Mucosa of stomach (tissue), 1 donor: ENCODE measurements at regions not wholly inside any gene's neighbourhood (a gene's known extent, or its start where the extent isn't known, plus 50 kb on each side); places are given as distances from the start of the nearest gene placed in this dataset.

Source experiments
- H3K27me3 ChIP-seq: one replicate; pipeline ENCODE4 v1.7.0; 2013; ENCODE audit warnings: mild to moderate bottlenecking, low read length; ENCODE audit not compliant: control insufficient read depth, insufficient read depth
- H3K36me3 ChIP-seq: one replicate; pipeline ENCODE4 v1.7.0; 2013; ENCODE audit warnings: low read length; ENCODE audit not compliant: control insufficient read depth, insufficient read depth
- H3K4me1 ChIP-seq: one replicate; pipeline ENCODE4 v1.7.0; 2013; ENCODE audit warnings: mild to moderate bottlenecking, low read length; ENCODE audit not compliant: control insufficient read depth, insufficient read depth
- H3K4me3 ChIP-seq: one replicate; pipeline ENCODE4 v1.7.0; 2013; ENCODE audit warnings: low read length
- H3K9ac ChIP-seq: one replicate; pipeline ENCODE4 v1.7.0; 2013; ENCODE audit warnings: mild to moderate bottlenecking, low read length, moderate library complexity
- H3K9me3 ChIP-seq: one replicate; pipeline ENCODE4 v1.7.0; 2013; ENCODE audit warnings: mild to moderate bottlenecking, low read length, moderate library complexity; ENCODE audit not compliant: control insufficient read depth
- donor health status: Pancreatic carcinoma.

DNA sequence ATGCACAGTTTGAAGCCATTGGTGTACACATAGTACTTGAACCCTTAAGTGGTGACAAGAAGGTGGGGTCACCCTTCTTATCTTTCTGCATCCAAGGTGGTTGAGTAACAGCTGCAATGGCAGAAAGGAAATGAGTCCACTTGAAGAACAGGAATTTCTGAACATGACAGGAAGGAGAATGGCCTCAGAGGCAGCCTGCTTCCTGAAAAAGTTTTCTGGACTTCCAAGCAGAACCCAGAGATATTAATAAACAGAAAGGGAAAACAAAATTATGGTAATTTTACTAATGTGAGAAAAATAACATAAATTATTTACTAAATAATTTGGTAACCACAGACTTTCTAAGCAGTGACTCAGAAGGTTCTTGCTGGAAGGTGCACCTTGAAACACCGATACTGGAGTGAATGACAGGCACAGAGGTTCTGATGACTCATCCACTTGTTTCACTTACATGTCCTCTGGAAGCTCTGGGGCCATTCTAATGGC, 119.9 kb upstream of the HS3ST1 start:
- Histone ChIP-seq H3K36me3 (no peaks in the 10 kb centered on the region), H3K4me3 (no peak overlapping the region), H3K4me1 (peaks cover 24% of the 10 kb centered on the region), H3K27me3 (no peaks in the 10 kb centered on the region), H3K9me3 (no peaks in the 10 kb centered on the region), H3K9ac (no peak overlapping the region)

GRCh38 chr4:11546391-11547175, 117.9 kb upstream of the HS3ST1 start:
- Histone ChIP-seq H3K9ac (no peak overlapping the region), H3K27me3 (no peaks in the 10 kb centered on the region), H3K9me3 (no peaks in the 10 kb centered on the region), H3K36me3 (no peaks in the 10 kb centered on the region), H3K4me1 (peaks cover 37% of the 10 kb centered on the region), H3K4me3 (no peak overlapping the region)

DNA sequence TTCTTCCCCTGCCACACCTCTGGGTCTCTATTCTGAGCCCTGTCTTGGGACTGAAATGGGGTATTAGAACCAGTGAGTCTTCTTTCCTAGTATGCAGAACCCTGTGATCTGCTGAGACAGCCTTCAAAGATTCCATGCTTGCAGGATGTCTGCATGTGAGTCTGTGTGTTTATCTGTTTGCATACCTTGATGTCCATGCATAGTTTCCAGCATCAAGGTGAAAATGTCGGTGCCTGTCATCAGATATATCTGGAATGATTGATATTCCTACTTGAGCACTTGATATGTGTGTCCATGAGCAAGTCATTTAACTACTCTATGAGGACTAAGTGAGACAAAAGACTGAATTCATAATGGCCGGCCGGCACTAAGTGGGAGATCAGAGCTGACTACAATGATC, 117.0 kb upstream of the HS3ST1 start:
- Histone ChIP-seq H3K4me3 (no peak overlapping the region), H3K36me3 (no peaks in the 10 kb centered on the region), H3K4me1 (peaks cover 37% of the 10 kb centered on the region), H3K27me3 (no peaks in the 10 kb centered on the region), H3K9ac (no peak overlapping the region), H3K9me3 (no peaks in the 10 kb centered on the region)

GRCh38 chr4:11544211-11544610, 115.5 kb upstream of the HS3ST1 start:
- no peaks in the 10 kb centered on the region for H3K9me3 ChIP-seq

DNA sequence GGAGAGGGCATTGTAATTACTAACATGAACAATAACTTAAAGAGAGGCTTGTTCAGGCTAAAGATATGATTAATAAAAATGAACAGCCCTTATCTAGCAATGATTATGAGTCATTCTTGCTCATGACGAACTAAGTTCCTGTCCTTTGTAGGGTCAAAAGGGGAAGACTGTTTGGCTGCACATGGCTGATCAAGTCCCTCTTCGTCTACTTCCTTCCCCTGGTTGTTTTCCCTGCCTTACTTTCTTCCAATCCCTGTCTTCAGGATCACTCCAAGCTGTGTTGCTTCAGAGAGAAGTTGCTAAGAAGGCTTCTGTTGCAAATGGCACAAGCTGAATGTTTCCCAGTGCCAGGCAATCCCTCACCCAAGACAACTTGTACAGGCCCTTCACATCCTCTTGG, 115.0 kb upstream of the HS3ST1 start:
- no peak overlapping the region for H3K9ac ChIP-seq

More at GRCh38 chr4:11544211-11544610, 115.5 kb upstream of the HS3ST1 start:
- H3K4me3 ChIP-seq = no peak overlapping the region
- no peak overlapping the region for H3K9ac ChIP-seq
- peaks cover 34% of the 10 kb centered on the region for H3K4me1 ChIP-seq
- H3K36me3 ChIP-seq = no peaks in the 10 kb centered on the region
- no peaks in the 10 kb centered on the region for H3K27me3 ChIP-seq

DNA sequence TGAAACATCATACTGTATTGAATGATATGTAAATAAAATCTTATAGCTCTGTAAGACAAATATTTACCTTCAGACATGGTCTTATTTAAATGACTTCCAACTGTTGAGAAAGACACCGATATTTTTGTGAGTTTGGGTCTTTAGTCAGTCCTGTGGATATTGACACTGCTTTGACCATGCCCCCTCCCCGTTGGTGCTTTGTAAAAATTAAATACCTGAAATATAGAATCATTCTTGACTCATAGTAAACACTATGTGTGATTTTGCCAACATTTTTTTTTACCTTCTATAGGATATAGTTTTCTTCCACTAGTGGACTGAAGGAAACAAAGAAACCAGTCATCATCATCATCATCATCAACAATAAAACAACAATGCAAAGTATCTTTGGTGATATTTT, 114.3 kb upstream of the HS3ST1 start:
- no peaks in the 10 kb centered on the region for H3K27me3 ChIP-seq
- no peaks in the 10 kb centered on the region for H3K36me3 ChIP-seq
- no peak overlapping the region for H3K4me3 ChIP-seq
- peaks cover 25% of the 10 kb centered on the region for H3K4me1 ChIP-seq
- no peak overlapping the region for H3K9ac ChIP-seq
- H3K9me3 ChIP-seq = no peaks in the 10 kb centered on the region

More for the DNA sequence above, 115.0 kb upstream of the HS3ST1 start:
- no peaks in the 10 kb centered on the region for H3K36me3 ChIP-seq
- H3K4me3 ChIP-seq = no peak overlapping the region
- H3K27me3 ChIP-seq = no peaks in the 10 kb centered on the region
- H3K9me3 ChIP-seq = no peaks in the 10 kb centered on the region
- peaks cover 31% of the 10 kb centered on the region for H3K4me1 ChIP-seq

- H3K4me1 ChIP-seq = peaks cover 6% of the 10 kb centered on the region
- H3K4me3 ChIP-seq = no peak overlapping the region
- no peaks in the 10 kb centered on the region for H3K27me3 ChIP-seq
- H3K36me3 ChIP-seq = no peaks in the 10 kb centered on the region
- H3K9me3 ChIP-seq = no peaks in the 10 kb centered on the region
- H3K9ac ChIP-seq = no peak overlapping the region
Measured at GRCh38 chr4:11537846-11538245, 109.2 kb upstream of the HS3ST1 start.

- peaks cover 7% of the 10 kb centered on the region for H3K4me1 ChIP-seq
- H3K27me3 ChIP-seq = no peaks in the 10 kb centered on the region
- H3K9me3 ChIP-seq = no peaks in the 10 kb centered on the region
- H3K9ac ChIP-seq = no peak overlapping the region
- no peaks in the 10 kb centered on the region for H3K36me3 ChIP-seq
- H3K4me3 ChIP-seq = no peak overlapping the region
Measured at GRCh38 chr4:11535333-11535732, 106.6 kb upstream of the HS3ST1 start.

GRCh38 chr4:11534623-11535302, 106.1 kb upstream of the HS3ST1 start:
- Histone ChIP-seq H3K9me3 (no peaks in the 10 kb centered on the region), H3K36me3 (no peaks in the 10 kb centered on the region), H3K4me1 (peaks cover 7% of the 10 kb centered on the region), H3K9ac (no peak overlapping the region), H3K27me3 (no peaks in the 10 kb centered on the region), H3K4me3 (no peak overlapping the region)

DNA sequence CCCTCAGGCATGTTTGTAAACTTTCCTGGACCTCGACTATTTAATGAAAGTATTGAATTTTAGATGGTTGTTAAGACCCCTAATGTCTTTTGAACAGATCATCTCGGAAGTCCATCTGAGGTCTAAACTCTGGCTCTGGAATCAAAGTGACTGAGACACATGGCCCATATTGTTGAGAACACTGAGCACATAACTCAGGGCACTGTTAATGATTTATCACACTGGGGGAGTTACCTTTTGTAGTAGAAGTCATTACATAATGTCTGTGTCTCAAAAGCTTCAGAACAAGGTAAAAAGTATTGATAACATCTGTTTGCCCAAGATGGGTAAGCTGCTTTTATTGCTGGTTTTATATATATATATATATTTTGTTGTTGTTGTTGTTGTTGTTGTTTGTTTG, 103.4 kb upstream of the HS3ST1 start:
- Histone ChIP-seq H3K9ac (no peak overlapping the region), H3K4me3 (no peak overlapping the region), H3K4me1 (peaks cover 12% of the 10 kb centered on the region), H3K9me3 (no peaks in the 10 kb centered on the region), H3K27me3 (no peaks in the 10 kb centered on the region), H3K36me3 (no peaks in the 10 kb centered on the region)

- Histone ChIP-seq H3K4me1 (peaks cover 12% of the 10 kb centered on the region), H3K36me3 (no peaks in the 10 kb centered on the region), H3K9ac (no peak overlapping the region), H3K27me3 (no peaks in the 10 kb centered on the region), H3K4me3 (no peak overlapping the region), H3K9me3 (no peaks in the 10 kb centered on the region)
Measured at GRCh38 chr4:11529625-11530201, 101.0 kb upstream of the HS3ST1 start.

GRCh38 chr4:11525085-11525484, 96.4 kb upstream of the HS3ST1 start:
- Histone ChIP-seq H3K9ac (no peak overlapping the region), H3K4me3 (no peak overlapping the region), H3K9me3 (no peaks in the 10 kb centered on the region), H3K27me3 (no peaks in the 10 kb centered on the region), H3K4me1 (peaks cover 5% of the 10 kb centered on the region), H3K36me3 (no peaks in the 10 kb centered on the region)
